ENCODE measurements at regions not wholly inside any gene's neighbourhood (a gene's known extent, or its start where the extent isn't known, plus 50 kb on each side); places are given as distances from the start of the nearest gene placed in this dataset.

- Histone ChIP-seq H3K9me3 (ENCODE audit: insufficient read depth, low read depth, low read length) (no peaks in the 10 kb centered on the region), H3K4me1 (ENCODE audit: insufficient read depth, low read length) (no peaks in the 10 kb centered on the region), H3K4me3 (ENCODE audit: insufficient read depth, low read depth, low read length) (no peak overlapping the region), H3K79me2 (ENCODE audit: insufficient read depth, low read length) (no peaks in the 10 kb centered on the region), H2AFZ (ENCODE audit: low read depth, low read length) (no peak overlapping the region), H3K36me3 (ENCODE audit: insufficient read depth, low read length) (no peaks in the 10 kb centered on the region), H4K20me1 (ENCODE audit: insufficient read depth, low read length) (no peaks in the 10 kb centered on the region), H3K27ac (ENCODE audit: low read depth, low read length) (no peak overlapping the region), H3K27me3 (ENCODE audit: insufficient read depth, low read length) (no peaks in the 10 kb centered on the region), H3K4me2 (ENCODE audit: low read length) (no peak overlapping the region), H3K9ac (ENCODE audit: low read length) (no peak overlapping the region)
- H3K27me3 Mint-ChIP-seq (ENCODE audit: low read depth, unreplicated experiment), result no peaks in the 10 kb centered on the region
- no peak for TF ChIP-seq CTCF (IDR thresholded peaks at IDR 0.05; ENCODE audit: insufficient read depth, low read depth, low read length)
- no peak for TF ChIP-seq EZH2 (IDR thresholded peaks at IDR 0.05; ENCODE audit: insufficient read depth, low read length)
- no peaks in the 10 kb centered on the region for H3K9me3 Mint-ChIP-seq (ENCODE audit: unreplicated experiment)
- peaks cover 5% of the 10 kb centered on the region for H3K4me1 Mint-ChIP-seq (ENCODE audit: low read depth, unreplicated experiment)
- H3K36me3 Mint-ChIP-seq (ENCODE audit: low read depth, unreplicated experiment), result no peaks in the 10 kb centered on the region
- no peak overlapping the region for H3K4me3 Mint-ChIP-seq (ENCODE audit: unreplicated experiment)
- no peak for DNase-seq (ENCODE audit: low read depth)
- no peak overlapping the region for H3K27ac Mint-ChIP-seq (ENCODE audit: unreplicated experiment)
- FAIRE-seq, result no peak
Measured at GRCh38 chr4:74524985-74525384, 80.0 kb downstream of the AREG start.

GRCh38 chr4:74527049-74527448 lies 82.1 kb downstream of the AREG start:
- Histone ChIP-seq H2AFZ (ENCODE audit: low read depth, low read length) (no peak overlapping the region), H3K36me3 (ENCODE audit: insufficient read depth, low read length) (no peaks in the 10 kb centered on the region), H4K20me1 (ENCODE audit: insufficient read depth, low read length) (no peaks in the 10 kb centered on the region), H3K27me3 (ENCODE audit: insufficient read depth, low read length) (no peaks in the 10 kb centered on the region), H3K4me2 (ENCODE audit: low read length) (no peak overlapping the region), H3K9me3 (ENCODE audit: insufficient read depth, low read depth, low read length) (no peaks in the 10 kb centered on the region), H3K4me3 (ENCODE audit: insufficient read depth, low read depth, low read length) (no peak overlapping the region), H3K9ac (ENCODE audit: low read length) (no peak overlapping the region), H3K27ac (ENCODE audit: low read depth, low read length) (no peak overlapping the region), H3K4me1 (ENCODE audit: insufficient read depth, low read length) (no peaks in the 10 kb centered on the region), H3K79me2 (ENCODE audit: insufficient read depth, low read length) (no peaks in the 10 kb centered on the region)
- H3K4me1 Mint-ChIP-seq (ENCODE audit: low read depth, unreplicated experiment), result peaks cover 5% of the 10 kb centered on the region
- no peak for DNase-seq (ENCODE audit: low read depth)
- no peaks in the 10 kb centered on the region for H3K27me3 Mint-ChIP-seq (ENCODE audit: low read depth, unreplicated experiment)
- no peak for FAIRE-seq
- H3K9me3 Mint-ChIP-seq (ENCODE audit: unreplicated experiment), result no peaks in the 10 kb centered on the region
- TF ChIP-seq EZH2 (IDR thresholded peaks at IDR 0.05; ENCODE audit: insufficient read depth, low read length), result no peak
- no peak for TF ChIP-seq CTCF (IDR thresholded peaks at IDR 0.05; ENCODE audit: insufficient read depth, low read depth, low read length)
- no peaks in the 10 kb centered on the region for H3K36me3 Mint-ChIP-seq (ENCODE audit: low read depth, unreplicated experiment)
- no peak overlapping the region for H3K4me3 Mint-ChIP-seq (ENCODE audit: unreplicated experiment)
- H3K27ac Mint-ChIP-seq (ENCODE audit: unreplicated experiment), result no peak overlapping the region

- Mint-ChIP-seq H3K27me3 (ENCODE audit: low read depth, unreplicated experiment) (no peaks in the 10 kb centered on the region), H3K4me1 (ENCODE audit: low read depth, unreplicated experiment) (peaks cover 5% of the 10 kb centered on the region), H3K9me3 (ENCODE audit: unreplicated experiment) (no peaks in the 10 kb centered on the region), H3K4me3 (ENCODE audit: unreplicated experiment) (no peak overlapping the region), H3K27ac (ENCODE audit: unreplicated experiment) (no peak overlapping the region), H3K36me3 (ENCODE audit: low read depth, unreplicated experiment) (no peaks in the 10 kb centered on the region)
- H3K27me3 ChIP-seq (ENCODE audit: insufficient read depth, low read length), result no peaks in the 10 kb centered on the region
- no peak overlapping the region for H3K27ac ChIP-seq (ENCODE audit: low read depth, low read length)
- H3K4me1 ChIP-seq (ENCODE audit: insufficient read depth, low read length), result no peaks in the 10 kb centered on the region
- TF ChIP-seq CTCF (IDR thresholded peaks at IDR 0.05; ENCODE audit: insufficient read depth, low read depth, low read length), result no peak
- no peak for TF ChIP-seq EZH2 (IDR thresholded peaks at IDR 0.05; ENCODE audit: insufficient read depth, low read length)
- H3K9ac ChIP-seq (ENCODE audit: low read length), result no peak overlapping the region
- H3K4me2 ChIP-seq (ENCODE audit: low read length), result no peak overlapping the region
- no peaks in the 10 kb centered on the region for H4K20me1 ChIP-seq (ENCODE audit: insufficient read depth, low read length)
- H2AFZ ChIP-seq (ENCODE audit: low read depth, low read length), result no peak overlapping the region
- no peak for FAIRE-seq
- DNase-seq (ENCODE audit: low read depth), result no peak
- H3K36me3 ChIP-seq (ENCODE audit: insufficient read depth, low read length), result no peaks in the 10 kb centered on the region
- H3K4me3 ChIP-seq (ENCODE audit: insufficient read depth, low read depth, low read length), result no peak overlapping the region
- no peaks in the 10 kb centered on the region for H3K79me2 ChIP-seq (ENCODE audit: insufficient read depth, low read length)
- no peaks in the 10 kb centered on the region for H3K9me3 ChIP-seq (ENCODE audit: insufficient read depth, low read depth, low read length)
Measured at GRCh38 chr4:74528178-74528577, 83.2 kb downstream of the AREG start.
